ENCODE measurements at regions not wholly inside any gene's neighbourhood (a gene's known extent, or its start where the extent isn't known, plus 50 kb on each side); places are given as distances from the start of the nearest gene placed in this dataset.

DNA sequence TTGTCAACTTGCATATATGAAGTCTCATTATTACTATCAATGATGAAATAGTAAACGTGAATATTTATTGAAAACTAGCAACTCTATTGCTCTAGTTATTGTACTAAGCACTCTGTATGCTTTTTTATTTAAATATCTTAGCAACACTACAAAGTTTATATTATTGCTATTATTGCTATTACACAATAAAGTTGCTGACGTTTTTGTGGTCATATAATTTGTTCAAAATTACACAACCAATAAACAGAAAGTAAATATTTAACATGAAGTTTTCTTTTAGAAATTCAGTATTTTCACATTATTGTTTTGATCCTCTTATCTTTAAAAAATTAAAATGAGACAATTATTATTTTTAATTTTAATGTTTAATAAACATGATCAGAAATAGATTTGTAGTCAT, 1521.1 kb upstream of the PCDH7 start:
- no peak for DNase-seq (ENCODE audit: low read depth in 1 of 2, low spot score in 1 of 2)
- no peaks in the 10 kb centered on the region for H3K27me3 ChIP-seq (ENCODE audit: insufficient read depth, poor library complexity, severe bottlenecking)
- TF ChIP-seq POLR2AphosphoS5 (IDR thresholded peaks at IDR 0.05; ENCODE audit: low read depth) = no peak
- TF ChIP-seq REST (IDR thresholded peaks at IDR 0.05; ENCODE audit: insufficient replicate concordance, low read depth) = no peak
- TF ChIP-seq SPI1 (IDR thresholded peaks at IDR 0.05; ENCODE audit: borderline replicate concordance, low read depth) = no peak
- TF ChIP-seq GABPA (IDR thresholded peaks at IDR 0.05; ENCODE audit: low read depth) = no peak
- no peak for TF ChIP-seq CTCF (IDR thresholded peaks at IDR 0.05; ENCODE audit: insufficient read depth, low read length)
- no peak overlapping the region for H3K27ac ChIP-seq (replicated peaks)
- no peak overlapping the region for H3K4me3 ChIP-seq (replicated peaks; ENCODE audit: insufficient read depth, low read length)

DNA sequence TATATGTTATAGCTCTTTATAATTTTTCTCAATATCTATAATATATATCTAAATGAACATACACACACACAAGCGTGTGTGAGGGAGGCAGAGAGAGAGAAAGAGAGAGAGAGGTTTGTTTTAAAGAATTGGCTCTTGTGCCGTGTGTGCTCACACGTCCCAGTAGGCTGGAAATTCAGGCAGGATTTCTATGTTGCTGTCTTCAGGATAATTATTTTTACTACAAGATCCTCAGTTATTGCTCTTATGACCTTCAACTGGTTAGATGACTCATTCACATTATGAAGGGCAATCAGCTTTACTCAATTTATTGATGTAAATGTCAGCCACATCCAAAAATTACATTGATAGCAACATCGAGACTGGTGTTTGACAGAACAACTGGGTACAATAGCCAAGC, 1520.7 kb upstream of the PCDH7 start:
- H3K27me3 ChIP-seq (ENCODE audit: insufficient read depth, poor library complexity, severe bottlenecking) = no peaks in the 10 kb centered on the region
- H3K27ac ChIP-seq (replicated peaks) = no peak overlapping the region
- no peak overlapping the region for H3K4me3 ChIP-seq (replicated peaks; ENCODE audit: insufficient read depth, low read length)
- no peak for TF ChIP-seq POLR2AphosphoS5 (IDR thresholded peaks at IDR 0.05; ENCODE audit: low read depth)
- TF ChIP-seq GABPA (IDR thresholded peaks at IDR 0.05; ENCODE audit: low read depth) = no peak
- TF ChIP-seq CTCF (IDR thresholded peaks at IDR 0.05; ENCODE audit: insufficient read depth, low read length) = no peak
- no peak for TF ChIP-seq SPI1 (IDR thresholded peaks at IDR 0.05; ENCODE audit: borderline replicate concordance, low read depth)
- no peak for TF ChIP-seq REST (IDR thresholded peaks at IDR 0.05; ENCODE audit: insufficient replicate concordance, low read depth)
- DNase-seq (ENCODE audit: low read depth in 1 of 2, low spot score in 1 of 2) = no peak

- DNase-seq (ENCODE audit: low read depth in 1 of 2, low spot score in 1 of 2) = no peak
- H3K27ac ChIP-seq (replicated peaks) = no peak overlapping the region
- no peak overlapping the region for H3K4me3 ChIP-seq (replicated peaks; ENCODE audit: insufficient read depth, low read length)
- no peak for TF ChIP-seq SPI1 (IDR thresholded peaks at IDR 0.05; ENCODE audit: borderline replicate concordance, low read depth)
- no peak for TF ChIP-seq CTCF (IDR thresholded peaks at IDR 0.05; ENCODE audit: insufficient read depth, low read length)
- no peak for TF ChIP-seq REST (IDR thresholded peaks at IDR 0.05; ENCODE audit: insufficient replicate concordance, low read depth)
- no peak for TF ChIP-seq GABPA (IDR thresholded peaks at IDR 0.05; ENCODE audit: low read depth)
- no peak for TF ChIP-seq POLR2AphosphoS5 (IDR thresholded peaks at IDR 0.05; ENCODE audit: low read depth)
- H3K27me3 ChIP-seq (ENCODE audit: insufficient read depth, poor library complexity, severe bottlenecking) = no peaks in the 10 kb centered on the region
Measured at GRCh38 chr4:29213020-29213419, 1507.1 kb upstream of the PCDH7 start.

All from HL-60 (cell line).